ENCODE measurements at regions not wholly inside any gene's neighbourhood (a gene's known extent, or its start where the extent isn't known, plus 50 kb on each side); places are given as distances from the start of the nearest gene placed in this dataset.
"Not testable (repeated sequence)": the region's sequence is repeated elsewhere in the genome, so short reads cannot be mapped to it uniquely, and the experiment has no call there.

DNA sequence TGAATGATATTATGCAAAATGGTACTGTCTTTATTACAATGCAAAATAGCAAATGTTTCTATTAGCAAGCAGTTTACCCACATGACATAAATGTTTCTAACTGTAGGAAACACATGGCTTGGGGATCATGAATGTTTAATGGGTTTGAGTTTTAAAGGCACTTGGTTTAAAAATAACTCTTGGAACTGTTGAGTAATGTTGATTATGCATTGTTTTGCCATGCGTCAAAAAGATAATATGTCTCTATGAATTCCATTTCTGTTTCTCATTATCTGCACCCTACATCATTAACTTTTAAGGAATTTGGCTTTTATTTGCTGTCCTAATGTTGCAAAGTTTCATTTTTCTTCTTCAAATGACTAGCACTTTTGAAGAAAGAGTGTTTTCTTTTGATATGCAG, 1355.5 kb downstream of the SUCLG1 start:
- peak; percentile 97 for FAIRE-seq

DNA sequence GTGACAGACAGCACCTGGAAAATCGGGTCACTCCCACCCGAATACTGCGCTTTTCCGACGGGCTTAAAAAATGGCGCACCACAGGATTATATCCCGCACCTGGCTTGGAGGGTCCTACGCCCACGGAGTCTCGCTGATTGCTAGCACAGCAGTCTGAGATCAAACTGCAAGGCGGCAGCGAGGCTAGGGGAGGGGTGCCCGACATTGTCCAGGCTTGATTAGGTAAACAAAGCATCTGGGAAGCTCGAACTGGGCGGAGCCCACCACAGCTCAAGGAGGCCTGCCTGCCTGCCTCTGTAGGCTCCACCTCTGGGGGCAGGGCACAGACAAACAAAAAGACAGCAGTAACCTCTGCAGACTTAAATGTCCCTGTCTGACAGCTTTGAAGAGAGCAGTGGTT, 1370.0 kb downstream of the SUCLG1 start:
- FAIRE-seq = not testable (repeated sequence)

DNA sequence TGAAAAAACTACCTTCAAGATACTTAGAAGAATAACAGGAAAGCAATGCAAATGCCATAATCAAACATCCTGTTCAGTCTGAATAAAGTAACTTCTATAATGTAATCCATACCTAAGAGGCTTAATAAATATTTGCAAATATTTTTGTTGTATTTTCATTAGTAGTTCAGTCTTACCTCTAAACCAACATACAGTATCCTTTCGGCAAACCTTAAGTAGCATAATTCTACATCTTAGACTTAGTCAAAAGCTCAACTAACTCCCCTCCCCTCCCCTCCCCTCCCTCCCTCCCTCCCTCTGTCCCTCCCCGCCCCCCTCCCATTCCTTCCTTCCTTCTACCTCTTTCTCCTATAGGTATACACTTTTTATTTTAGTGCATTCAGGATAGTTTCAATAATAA, 1373.2 kb downstream of the SUCLG1 start:
- FAIRE-seq = no peak

DNA sequence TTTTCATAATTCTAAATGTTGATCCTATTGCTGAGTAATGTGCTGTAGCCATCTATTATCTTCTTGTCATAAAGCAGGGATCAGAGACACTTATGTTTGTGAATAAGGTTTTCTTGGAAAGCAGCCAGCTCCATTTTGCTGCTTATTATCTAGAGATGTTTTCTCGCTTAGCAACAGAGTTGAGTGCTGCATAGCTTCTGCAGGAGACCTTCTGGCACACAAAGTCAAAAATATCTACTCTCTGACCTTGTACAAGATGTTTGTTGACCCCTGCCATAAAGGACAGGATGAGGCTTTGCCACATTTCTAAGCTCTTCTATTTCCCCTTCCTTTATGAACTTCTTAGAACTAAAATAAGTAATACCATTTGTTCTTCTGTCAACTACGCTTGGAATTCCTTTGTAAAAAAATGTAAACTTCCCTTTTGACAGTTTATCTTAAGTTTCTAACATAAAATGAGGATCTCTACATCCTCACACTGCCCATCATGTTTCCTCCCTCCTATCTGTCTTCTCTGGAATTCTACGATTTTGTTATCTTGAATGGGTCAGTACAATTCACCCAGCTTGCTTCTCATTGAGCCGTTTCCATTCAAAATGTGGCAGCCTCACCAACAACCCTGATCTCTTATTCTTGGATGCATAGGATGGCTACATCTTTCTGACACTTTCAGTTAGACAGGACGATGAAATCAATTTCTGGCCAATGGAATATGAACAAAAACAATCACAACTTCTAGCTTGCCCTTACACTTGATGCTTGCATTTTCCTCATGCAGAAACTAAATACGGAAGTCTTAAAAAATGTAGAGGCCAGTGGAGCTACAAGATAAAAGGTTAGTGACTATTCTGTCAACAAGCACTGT, 1377.0 kb downstream of the SUCLG1 start:
- peak; percentile 92 for FAIRE-seq

DNA sequence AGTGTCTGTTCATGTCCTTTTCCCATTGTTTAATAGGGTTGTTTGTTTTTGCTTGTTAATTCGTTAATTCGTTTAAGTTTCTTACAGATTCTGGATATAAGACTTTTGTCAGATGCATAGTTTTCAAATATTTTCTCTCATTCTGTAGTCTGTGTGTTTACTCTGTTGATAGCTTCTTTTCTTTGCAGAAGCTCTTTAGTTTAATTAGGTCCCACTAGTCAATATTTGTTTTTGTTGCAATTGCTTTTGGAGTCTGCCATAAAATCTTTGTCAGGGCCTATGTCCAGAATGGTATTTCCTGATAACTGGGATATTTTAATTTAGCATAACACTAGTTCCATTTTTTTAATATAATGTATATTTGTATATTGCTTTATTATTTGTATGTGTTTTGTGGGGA, 1380.1 kb downstream of the SUCLG1 start:
- FAIRE-seq = no peak

DNA sequence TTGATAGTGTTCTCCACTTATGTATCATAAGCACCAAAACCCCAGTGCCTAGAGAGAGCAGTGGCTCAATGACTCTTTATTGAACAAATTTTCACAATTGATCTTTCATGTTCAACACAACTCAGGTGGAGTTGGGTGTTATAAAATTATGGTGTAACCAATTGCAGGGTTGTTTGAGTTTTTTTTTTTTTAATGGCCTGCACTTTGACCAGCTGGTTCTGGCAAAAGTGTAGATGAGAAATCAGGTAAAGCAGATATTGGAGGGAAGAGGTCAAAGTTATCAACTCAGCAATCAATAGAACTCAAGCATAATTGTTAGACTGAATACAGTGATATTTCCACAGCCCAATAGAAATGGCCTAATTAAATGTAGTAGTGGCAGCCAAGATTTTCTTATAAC, 1386.3 kb downstream of the SUCLG1 start:
- FAIRE-seq = no peak

DNA sequence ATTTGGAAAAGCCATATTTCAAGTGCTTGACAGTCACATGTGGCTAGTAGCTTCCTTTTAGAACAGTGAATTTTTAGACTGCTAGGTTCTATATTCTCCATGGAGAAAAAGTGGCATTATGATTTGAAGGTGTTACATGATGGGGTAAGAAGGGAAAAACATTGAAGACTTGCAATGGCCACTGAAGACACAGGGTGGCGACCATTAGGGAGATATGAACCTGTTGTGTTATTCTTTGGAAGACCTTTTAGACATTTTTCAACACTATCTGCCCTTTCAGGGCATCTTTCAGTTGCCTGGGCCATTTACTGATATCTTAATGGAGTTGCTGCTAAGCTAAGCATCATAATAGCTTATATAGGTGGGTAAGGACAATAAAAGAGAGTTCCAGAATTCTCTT, 1387.2 kb downstream of the SUCLG1 start:
- no peak for FAIRE-seq

DNA sequence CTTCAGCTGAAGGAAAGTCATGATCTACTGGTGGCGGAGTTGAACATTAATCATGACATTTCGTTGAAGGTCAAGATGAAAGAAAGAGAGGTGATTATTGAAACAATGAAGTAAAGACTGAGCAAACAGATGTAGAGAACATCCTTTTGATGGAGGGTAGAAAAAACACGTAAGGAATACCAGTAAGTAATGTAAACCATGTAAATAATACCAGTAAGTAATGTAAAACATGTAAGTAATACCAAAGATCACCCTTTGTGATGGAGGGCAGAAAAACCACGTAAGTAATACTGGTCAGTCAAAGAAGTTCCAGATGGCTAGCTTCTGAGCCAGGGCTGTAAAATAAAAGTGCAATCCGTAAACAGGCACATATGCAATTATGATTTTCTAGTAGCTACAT, 1387.7 kb downstream of the SUCLG1 start:
- no peak for FAIRE-seq

DNA sequence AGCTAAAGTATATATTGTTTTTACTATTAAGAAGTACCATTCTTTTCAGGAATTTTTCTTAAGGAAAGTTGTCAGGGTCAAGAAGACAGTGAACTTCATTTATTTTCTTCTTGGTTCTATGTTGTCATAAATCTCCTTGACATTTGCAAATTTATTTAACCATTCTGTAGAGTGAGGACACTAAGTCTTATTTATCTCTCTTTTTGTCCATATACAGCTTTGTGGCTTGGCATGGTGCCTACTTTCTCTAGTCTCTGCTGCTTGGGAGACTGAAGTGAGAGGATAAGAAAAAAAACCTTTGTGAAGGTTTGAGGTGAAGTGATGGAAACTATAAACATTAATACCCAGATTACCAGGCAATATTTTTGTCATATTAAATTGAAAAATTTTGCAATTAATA, 1389.4 kb downstream of the SUCLG1 start:
- FAIRE-seq = no peak

DNA sequence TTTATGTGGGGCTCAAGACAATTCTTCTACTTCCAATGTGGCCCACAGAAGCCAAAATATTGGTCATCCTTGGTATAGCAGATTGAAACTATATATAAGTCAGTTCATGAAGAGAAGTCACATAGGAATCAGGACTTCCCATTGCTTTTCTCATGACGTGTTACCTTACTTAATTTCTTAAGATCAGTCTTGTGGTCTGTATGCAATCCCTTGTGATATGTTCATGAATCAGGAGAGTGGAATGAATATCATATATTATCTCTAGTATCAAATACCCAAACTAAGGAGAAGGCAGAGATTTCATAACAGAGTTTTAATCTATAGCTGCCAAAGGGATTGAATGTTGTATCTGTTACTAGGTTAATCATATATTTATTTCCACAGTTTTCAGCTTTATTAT, 1390.4 kb downstream of the SUCLG1 start:
- no peak for FAIRE-seq

DNA sequence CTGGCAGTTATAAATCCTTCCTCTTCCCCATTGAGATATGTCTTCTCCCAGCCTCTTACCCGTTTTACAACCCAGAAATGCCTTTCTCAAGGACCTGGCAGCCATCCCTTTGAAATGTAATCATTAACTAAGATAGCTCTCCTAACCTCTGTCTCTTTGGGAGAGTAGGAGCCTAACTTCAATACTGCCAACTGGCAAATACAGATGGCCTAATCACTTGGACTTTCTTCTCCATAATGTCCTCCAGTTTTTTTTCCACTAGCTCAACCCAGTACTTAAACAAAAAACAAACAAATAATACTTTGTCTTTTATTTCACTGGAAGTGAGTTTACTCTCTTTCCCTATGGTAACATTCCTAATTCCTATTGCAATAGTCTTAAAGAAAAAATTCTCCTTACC, 1391.1 kb downstream of the SUCLG1 start:
- FAIRE-seq = no peak

DNA sequence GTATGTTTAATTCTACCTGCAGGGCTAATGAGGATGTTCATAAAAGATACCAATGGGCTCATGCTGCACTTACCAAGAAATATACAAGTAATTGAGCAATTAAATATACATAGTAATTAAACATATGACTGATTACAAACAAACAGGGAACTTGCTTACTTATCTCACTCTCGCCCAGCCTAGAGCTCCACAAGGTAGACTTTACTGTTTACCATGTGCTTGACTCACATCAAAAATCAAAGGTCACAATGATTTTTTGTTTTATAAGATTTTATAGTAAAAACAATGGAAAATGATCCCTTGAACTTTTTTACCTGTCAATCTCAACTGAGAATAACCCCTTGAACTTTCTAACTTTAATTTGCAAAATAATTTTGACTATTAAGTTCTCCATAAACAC, 1395.1 kb downstream of the SUCLG1 start:
- FAIRE-seq = no peak

DNA sequence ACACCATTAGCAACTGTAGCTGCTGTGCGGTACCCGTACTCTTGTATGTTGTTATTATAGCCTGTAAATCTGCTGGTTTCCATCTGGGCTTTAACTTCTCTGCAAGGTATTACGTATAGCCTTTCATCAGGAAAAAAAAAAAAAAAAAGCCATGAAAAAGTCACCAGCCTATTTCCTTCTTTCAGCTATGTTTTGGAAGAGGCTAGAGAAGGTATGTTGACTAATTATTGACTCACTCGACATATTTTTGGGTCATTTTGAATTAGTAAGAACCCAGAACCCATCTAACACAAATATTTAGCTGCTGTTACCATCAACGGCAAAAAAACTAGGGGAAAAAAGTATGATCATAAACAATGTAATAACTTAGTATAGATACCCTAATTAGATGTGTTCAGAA, 1395.6 kb downstream of the SUCLG1 start:
- FAIRE-seq = no peak

DNA sequence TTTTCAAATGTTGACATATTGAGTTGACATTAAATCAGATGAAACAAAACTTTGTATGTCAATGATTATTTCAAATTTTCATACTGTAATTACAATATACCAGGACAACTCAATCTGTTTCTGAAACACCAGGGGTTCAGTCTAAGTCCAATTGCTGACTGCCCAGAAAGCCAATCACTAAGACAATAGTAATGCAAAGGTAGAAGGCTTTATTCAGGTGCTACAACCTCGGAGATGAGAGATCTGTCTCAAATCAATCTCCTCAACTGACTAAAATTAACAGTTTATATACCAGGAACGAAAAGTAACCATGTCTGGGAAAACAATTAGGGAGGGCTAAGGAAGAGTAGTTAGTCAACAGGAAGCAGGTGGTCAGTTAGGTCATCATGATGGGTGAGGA, 1400.4 kb downstream of the SUCLG1 start:
- FAIRE-seq = no peak

DNA sequence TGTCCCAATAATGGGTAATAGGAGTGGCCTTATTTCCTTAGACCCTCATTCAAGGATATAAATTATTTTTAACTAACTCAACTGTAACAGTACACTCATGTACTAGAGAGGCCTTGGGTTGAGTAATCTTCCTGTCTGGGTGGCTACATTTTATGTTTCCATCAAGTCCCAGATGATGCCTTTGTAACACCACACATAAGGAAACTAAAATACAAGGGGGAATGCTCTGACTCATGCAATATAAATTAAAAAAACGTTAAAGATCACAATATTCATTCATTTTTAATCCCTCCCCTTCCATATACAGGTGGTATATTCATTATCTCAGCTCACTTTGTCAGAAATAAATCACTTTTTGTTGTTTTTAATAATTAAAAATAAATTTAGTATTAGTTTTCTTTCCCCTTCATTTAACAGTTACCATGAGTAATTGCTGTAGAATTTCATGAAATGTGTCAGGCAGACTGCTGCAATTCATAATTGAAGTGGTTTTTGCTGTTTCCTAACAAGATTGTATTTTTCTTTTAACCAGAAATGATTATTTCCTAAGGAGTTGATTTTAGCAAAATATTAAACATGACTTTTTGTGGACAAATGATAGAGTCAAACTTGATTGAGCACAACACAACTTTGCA, 1403.6 kb downstream of the SUCLG1 start:
- FAIRE-seq = no peak

DNA sequence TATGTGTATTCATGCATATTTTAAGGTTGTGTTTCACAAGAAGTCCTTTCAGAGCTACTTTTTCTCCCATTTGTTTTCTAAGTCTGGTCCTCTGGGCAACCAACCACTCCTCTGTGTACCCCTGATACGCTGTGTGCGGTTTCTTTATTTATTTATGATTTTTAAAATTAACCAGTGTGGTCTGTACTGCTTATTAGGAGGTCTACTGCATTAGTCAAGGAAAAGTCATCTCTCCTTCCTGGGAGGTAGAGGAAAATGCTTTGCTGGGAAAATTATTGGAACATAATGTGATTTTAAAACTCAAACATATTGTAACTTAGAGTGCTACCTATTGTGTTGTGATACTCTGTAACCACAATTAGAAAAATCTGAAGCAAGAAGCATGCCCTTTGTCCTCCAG, 1404.3 kb downstream of the SUCLG1 start:
- no peak for FAIRE-seq

DNA sequence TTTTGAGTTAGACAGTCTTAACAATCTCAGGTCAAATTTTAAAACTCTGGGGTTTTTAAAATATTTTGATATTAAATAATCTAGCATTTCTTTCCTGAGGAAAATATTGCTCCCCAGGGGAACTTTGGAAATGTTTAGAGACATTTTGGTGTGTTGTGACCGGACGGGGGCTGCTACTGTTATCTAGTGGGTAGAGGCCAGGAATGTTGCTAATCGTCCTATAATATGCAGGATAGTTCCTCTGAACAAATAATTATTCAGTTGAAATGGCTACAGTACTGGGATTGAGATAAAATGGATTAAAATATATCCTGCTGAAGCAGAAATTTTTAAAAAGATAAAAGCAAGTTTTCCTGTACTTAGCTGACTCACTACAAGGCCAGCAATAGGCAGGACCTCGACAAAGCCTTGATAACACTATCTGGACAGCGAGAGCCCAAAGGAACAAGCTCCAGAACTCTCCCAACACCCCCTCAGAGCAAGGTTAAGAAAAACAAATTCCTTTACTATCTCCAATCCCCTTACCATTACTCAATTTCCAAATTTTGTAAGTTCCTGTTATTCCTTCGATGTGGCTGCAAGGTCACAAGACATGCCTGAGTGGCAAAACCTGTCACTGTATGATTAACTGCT, 1407.4 kb downstream of the SUCLG1 start:
- FAIRE-seq = no peak

DNA sequence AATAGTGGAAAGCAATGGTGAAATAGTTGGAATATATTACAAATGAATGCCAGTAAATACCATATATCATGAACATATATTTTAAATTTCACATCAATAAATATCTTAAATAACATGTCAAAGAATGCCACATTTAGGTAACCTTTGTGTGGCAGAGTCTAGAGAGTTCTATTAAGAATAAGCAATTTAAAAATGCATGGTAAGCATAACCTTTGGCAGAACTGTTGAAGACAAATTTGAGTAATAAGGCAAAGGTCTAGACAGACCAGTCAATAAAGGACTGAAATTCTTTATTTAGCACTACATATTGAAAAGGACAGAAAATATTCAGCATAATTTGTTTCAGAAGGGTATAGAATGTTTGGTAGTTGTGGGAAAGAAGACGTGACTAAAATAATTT, 1417.0 kb downstream of the SUCLG1 start:
- FAIRE-seq = no peak

DNA sequence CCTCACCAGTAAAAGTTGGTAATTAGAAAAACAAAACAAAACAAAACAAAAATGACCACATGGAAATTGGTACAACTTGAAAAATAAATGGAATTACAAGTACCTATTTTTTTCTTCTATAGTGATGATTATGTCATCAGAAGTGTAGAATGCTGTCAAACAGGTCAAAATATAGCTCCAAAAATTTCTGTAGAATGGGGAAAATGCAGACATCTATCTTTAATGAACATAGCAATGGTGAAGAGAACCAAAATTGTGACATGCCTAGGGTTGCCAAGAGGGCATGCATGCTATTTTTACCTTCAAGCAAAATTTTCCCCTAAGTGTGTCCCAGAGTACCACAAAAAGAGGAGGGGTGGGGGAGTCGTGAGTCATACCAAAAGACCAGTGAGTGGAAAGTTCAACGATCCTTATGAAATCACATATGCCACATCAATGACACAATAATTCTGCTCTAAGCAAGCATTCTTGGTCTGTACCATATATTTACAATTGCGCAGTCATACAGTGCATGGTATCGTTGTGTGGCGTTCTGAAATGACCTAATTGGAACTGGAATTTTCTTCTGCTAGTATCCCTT, 1436.4 kb downstream of the SUCLG1 start:
- no peak for FAIRE-seq

DNA sequence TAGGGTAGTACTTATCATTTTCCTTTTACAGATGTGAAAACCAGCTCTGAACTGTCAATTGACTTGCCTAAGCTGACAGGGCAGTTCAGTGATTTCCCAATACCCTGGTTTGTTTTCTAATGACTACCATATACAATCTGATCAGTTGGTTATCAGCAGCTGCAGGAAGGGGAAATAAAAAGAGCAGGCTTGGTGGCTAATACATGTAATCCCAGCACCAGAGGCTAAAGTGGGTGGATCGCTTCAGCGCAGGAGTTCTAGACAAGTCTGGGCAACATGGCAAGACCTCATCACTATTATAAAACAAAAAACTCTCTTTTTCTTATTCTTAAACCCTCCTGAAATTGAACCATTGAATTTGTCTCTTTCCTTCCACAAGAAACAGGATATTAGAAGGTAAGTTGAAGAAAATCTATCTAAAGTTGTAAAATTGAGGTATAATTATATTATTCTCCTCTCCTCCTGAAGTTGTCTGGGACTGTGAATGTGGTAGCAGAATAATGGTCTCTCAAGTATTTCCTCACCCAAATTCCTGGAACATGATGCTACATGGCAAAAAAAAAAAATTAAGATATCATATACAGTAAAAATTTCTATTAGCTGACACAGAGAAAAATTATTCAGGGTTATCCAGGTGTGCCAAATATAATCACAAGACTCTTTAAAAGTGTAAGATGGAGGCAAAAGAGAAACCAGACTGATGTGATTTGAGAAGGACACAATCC, 1441.6 kb downstream of the SUCLG1 start:
- FAIRE-seq = no peak

DNA sequence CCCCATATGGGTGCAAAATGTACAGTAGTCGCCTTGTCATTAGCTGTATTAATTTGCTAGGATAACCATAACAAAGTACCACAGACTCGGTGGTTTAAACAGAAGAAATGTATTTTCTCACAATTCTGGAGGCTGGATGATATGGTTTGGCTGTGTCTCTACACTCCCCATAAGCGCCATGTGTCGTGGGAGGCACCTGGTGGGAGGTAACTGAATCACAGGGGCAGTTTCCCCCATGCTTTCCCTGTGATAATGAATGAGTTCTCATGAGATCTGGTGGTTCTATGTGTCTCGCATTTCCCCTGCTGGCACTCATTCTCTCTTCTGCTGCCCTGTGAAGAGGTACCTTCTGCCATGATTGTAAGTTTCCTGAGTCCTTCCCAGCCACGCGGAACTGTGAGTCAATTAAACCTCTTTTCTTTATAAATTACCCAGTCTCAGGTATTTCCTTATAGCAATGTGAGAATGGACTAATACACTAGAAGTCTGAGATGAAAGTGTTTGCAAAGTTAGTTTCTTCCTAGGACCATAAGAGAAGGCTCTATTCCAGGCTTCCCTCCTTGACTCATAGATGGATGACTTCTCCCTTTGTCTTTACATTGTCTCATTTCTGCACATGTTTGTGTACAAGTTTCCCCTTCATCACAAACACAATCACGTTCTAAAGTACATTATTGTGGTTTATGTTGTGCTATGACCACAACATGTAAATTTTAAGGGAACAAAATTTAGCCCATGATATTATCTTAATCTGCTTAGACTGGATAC, 1442.6 kb downstream of the SUCLG1 start:
- no peak for FAIRE-seq

DNA sequence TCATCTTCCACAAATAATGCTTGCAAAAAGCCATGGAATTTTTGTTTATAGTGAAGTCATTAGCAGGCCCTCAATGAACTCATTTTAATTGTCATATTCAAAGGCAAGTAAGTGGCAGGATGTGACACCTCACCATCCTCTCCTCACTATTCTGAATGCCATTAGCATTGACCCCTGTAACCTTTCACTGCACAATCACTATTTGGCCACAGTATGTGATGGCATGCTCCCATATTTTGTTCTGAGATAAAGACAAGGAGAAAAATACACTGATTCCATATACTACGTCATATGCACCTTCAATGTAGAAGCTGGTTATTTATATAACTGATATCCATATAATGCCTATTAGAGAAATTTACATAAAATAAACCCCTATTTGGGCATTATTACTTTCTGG, 1443.2 kb downstream of the SUCLG1 start:
- no peak for FAIRE-seq

Measured in endometrium (tissue), 2 donors.